H9 (cell line): ENCODE measurements at regions not wholly inside any gene's neighbourhood (a gene's known extent, or its start where the extent isn't known, plus 50 kb on each side); places are given as distances from the start of the nearest gene placed in this dataset.

Experiments
- DNase-seq: peaks from one replicate; pipeline ENCODE4 v3.0.0-alpha.2; 2017
- H2AFZ ChIP-seq: one replicate; pipeline ENCODE4 v1.6.1; 2013; ENCODE audit warnings: mild to moderate bottlenecking, low read length, control low read depth, moderate library complexity
- H2AK5ac ChIP-seq: 2 replicates; pipeline ENCODE4 v1.6.1; 2013; ENCODE audit warnings: low read length, control low read depth, mixed read lengths; ENCODE audit not compliant: insufficient read length
- H2BK120ac ChIP-seq: one replicate; pipeline ENCODE4 v1.6.1; 2013; ENCODE audit warnings: low read depth, mild to moderate bottlenecking, low read length, control low read depth, inconsistent platforms; ENCODE audit not compliant: poor library complexity, severe bottlenecking
- H2BK12ac ChIP-seq: 2 replicates; pipeline ENCODE4 v1.6.1; 2013; ENCODE audit warnings: low read length, control low read depth, mixed read lengths, low read depth; ENCODE audit not compliant: insufficient read length
- H2BK15ac ChIP-seq: 2 replicates; pipeline ENCODE4 v1.6.1; 2013; ENCODE audit warnings: low read depth, low read length, control low read depth
- H2BK20ac ChIP-seq: one replicate; pipeline ENCODE4 v1.6.1; 2013; ENCODE audit warnings: low read depth, mild to moderate bottlenecking, low read length, control low read depth, inconsistent platforms; ENCODE audit not compliant: poor library complexity, severe bottlenecking
- H2BK5ac ChIP-seq: 2 replicates; pipeline ENCODE4 v1.6.1; 2013; ENCODE audit warnings: low read length, control low read depth, mixed read lengths; ENCODE audit not compliant: insufficient read length
- H3K14ac ChIP-seq: 2 replicates; pipeline ENCODE4 v1.6.1; 2013; ENCODE audit warnings: low read length, control low read depth; ENCODE audit not compliant: insufficient read depth
- H3K18ac ChIP-seq: 2 replicates; pipeline ENCODE4 v1.6.1; 2013; ENCODE audit warnings: low read depth, mild to moderate bottlenecking, mixed read lengths, low read length, control low read depth; ENCODE audit not compliant: insufficient read length
- H3K23ac ChIP-seq: 2 replicates; pipeline ENCODE4 v1.6.1; 2013; ENCODE audit warnings: low read length, control low read depth, mixed read lengths, low read depth; ENCODE audit not compliant: insufficient read length
- H3K23me2 ChIP-seq: 2 replicates; pipeline ENCODE4 v1.6.1; 2013; ENCODE audit warnings: low read depth, mild to moderate bottlenecking, mixed read lengths, low read length, control low read depth; ENCODE audit not compliant: insufficient read length, poor library complexity, severe bottlenecking
- H3K27ac ChIP-seq: 2 replicates; pipeline ENCODE4 v1.5.1; 2013; ENCODE audit warnings: low read length, control low read depth, mixed read lengths, low read depth; ENCODE audit not compliant: insufficient read length
- H3K27me3 ChIP-seq: 2 replicates; pipeline ENCODE4 v1.6.1; 2013; ENCODE audit warnings: low read length, control low read depth, inconsistent platforms; ENCODE audit not compliant: insufficient read depth
- H3K4ac ChIP-seq: 2 replicates; pipeline ENCODE4 v1.6.1; 2013; ENCODE audit warnings: low read depth, mild to moderate bottlenecking, control low read depth, inconsistent platforms, low read length, moderate library complexity
- H3K4me1 ChIP-seq: 2 replicates; pipeline ENCODE4 v1.6.1; 2013; ENCODE audit warnings: low read length, control low read depth, inconsistent platforms; ENCODE audit not compliant: insufficient read depth
- H3K4me2 ChIP-seq: 2 replicates; pipeline ENCODE4 v1.6.1; 2013; ENCODE audit warnings: low read length, control low read depth, mixed read lengths; ENCODE audit not compliant: insufficient read length, insufficient read depth
- H3K56ac ChIP-seq: 2 replicates; pipeline ENCODE4 v1.6.1; 2013; ENCODE audit warnings: low read depth, mild to moderate bottlenecking, mixed read lengths, low read length, control low read depth; ENCODE audit not compliant: insufficient read length
- H3K79me1 ChIP-seq: 2 replicates; pipeline ENCODE4 v1.6.1; 2013; ENCODE audit warnings: low read depth, mild to moderate bottlenecking, moderate library complexity, low read length, control low read depth, inconsistent platforms; ENCODE audit not compliant: insufficient read depth, poor library complexity, severe bottlenecking
- H3K79me2 ChIP-seq: 2 replicates; pipeline ENCODE4 v1.6.1; 2013; ENCODE audit warnings: low read length, control low read depth, inconsistent platforms; ENCODE audit not compliant: insufficient read depth
- H3K9ac ChIP-seq: 2 replicates; pipeline ENCODE4 v1.6.1; 2013; ENCODE audit warnings: low read length, control low read depth, mixed read lengths; ENCODE audit not compliant: insufficient read length; ENCODE audit errors: extremely low read depth
- H3K9me3 ChIP-seq: one replicate; pipeline ENCODE4 v1.6.1; 2013; ENCODE audit warnings: low read depth, low read length, inconsistent platforms; ENCODE audit not compliant: control insufficient read depth
- H3T11ph ChIP-seq: one replicate; pipeline ENCODE4 v1.6.1; 2013; ENCODE audit warnings: mild to moderate bottlenecking, low read length, control low read depth, inconsistent platforms
- H4K20me1 ChIP-seq: one replicate; pipeline ENCODE4 v1.6.1; 2013; ENCODE audit not compliant: control insufficient read depth, insufficient read length, insufficient read depth
- H4K5ac ChIP-seq: 2 replicates; pipeline ENCODE4 v1.6.1; 2013; ENCODE audit warnings: low read depth, mild to moderate bottlenecking, mixed read lengths, low read length, control low read depth; ENCODE audit not compliant: insufficient read length
- H4K8ac ChIP-seq: replicated peaks from 2 replicates; pipeline ENCODE4 v1.6.1; 2013; ENCODE audit warnings: low read length, control low read depth, mixed read lengths, low read depth; ENCODE audit not compliant: insufficient read length
- H4K91ac ChIP-seq: 2 replicates; pipeline ENCODE4 v1.6.1; 2013; ENCODE audit warnings: low read depth, mild to moderate bottlenecking, moderate library complexity, mixed read lengths, low read length, control low read depth; ENCODE audit not compliant: insufficient read length
- H3K27ac Mint-ChIP-seq, 3 experiments: 2 replicates in 2 of 3; 3 replicates in 1 of 3; pipeline ENCODE4 v1.8.0; 2020 to 2021; ENCODE audit warnings: mixed read lengths in 3 of 3, mild to moderate bottlenecking in 1 of 3, moderate library complexity in 1 of 3
- H3K27me3 Mint-ChIP-seq: 2 replicates; pipeline ENCODE4 v1.8.0; 2021; ENCODE audit warnings: low read depth, mild to moderate bottlenecking, moderate library complexity, mixed read lengths
- H3K36me3 Mint-ChIP-seq, 3 experiments: 2 replicates in 2 of 3; 3 replicates in 1 of 3; pipeline ENCODE4 v1.8.0; 2020 to 2021; ENCODE audit warnings: low read depth in 3 of 3, mixed read lengths in 3 of 3; ENCODE audit not compliant: insufficient read depth in 1 of 3
- H3K4me1 Mint-ChIP-seq, 2 experiments: 2 replicates each; pipeline ENCODE4 v1.8.0; 2020; ENCODE audit warnings: mixed read lengths in 2 of 2
- H3K4me3 Mint-ChIP-seq, 2 experiments: 2 replicates in 1 of 2; 3 replicates in 1 of 2; pipeline ENCODE4 v1.8.0; 2020 to 2021; ENCODE audit warnings: mild to moderate bottlenecking in 2 of 2, mixed read lengths in 2 of 2, moderate library complexity in 1 of 2
- H3K9me3 Mint-ChIP-seq, 2 experiments: 2 replicates in 1 of 2; 3 replicates in 1 of 2; pipeline ENCODE4 v1.8.0; 2020; ENCODE audit warnings: mild to moderate bottlenecking in 2 of 2, mixed read lengths in 2 of 2, moderate library complexity in 1 of 2
- CTCF ChIP-seq: fragments of 200-600 bp; sonication (generic); conservative IDR thresholded peaks from 3 replicates; pipeline ENCODE4 v1.8.0; 2021; ENCODE audit warnings: antibody characterized with exemption, mild to moderate bottlenecking
- WGBS: extraction: QIAGEN DNeasy Blood & Tissue Kit; methylation state at CpG from one replicate; pipeline ENCODE4 v1.1.7; 2013; ENCODE audit warnings: missing lambda C conversion rate, low lambda C conversion rate, mixed read lengths; ENCODE audit not compliant: insufficient read length; ENCODE audit errors: extremely low coverage; 5-methylcytosine and 5-hydroxymethylcytosine counted together

DNA sequence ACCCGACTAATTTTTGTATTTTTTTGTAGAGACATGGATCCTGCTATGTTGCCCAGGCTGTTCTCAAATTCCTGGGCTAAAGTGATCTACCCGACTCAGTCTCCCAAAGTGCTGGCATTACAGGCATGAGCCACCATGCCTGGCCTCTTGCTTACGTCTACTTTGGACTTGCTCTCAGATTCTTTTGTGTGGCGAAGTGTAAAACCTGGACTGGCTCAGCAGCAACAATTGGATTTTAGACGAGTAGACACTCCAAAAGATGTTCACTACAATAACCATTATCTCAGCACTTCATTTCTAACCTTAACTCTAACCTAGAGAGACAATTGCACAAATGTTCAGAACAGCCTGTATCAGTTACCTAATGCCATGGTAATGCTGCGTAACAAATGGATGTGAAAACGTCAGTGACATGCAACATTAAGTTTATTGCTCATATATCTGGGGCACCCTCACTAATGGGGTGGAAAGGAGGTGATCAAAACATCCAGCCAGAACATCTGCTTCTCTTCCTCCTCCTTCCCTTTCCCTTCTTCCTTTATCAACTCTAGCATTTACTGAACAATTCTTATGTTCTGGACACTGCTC, 124.9 kb upstream of the MRI1 start:
- H3K18ac ChIP-seq = no peak overlapping the region
- H3K9ac ChIP-seq = no peak overlapping the region
- H3K9me3 Mint-ChIP-seq = peaks cover 8 to 10% of the 10 kb centered on the region in 2 experiments; a peak in 4 of 5 replicates
- H4K91ac ChIP-seq = no peak overlapping the region
- H3K4me3 Mint-ChIP-seq = no peak overlapping the region
- H2AK5ac ChIP-seq = no peak overlapping the region
- no peak overlapping the region for H2BK120ac ChIP-seq
- H3K79me2 ChIP-seq = no peaks in the 10 kb centered on the region
- H3K4me1 ChIP-seq = no peaks in the 10 kb centered on the region
- TF ChIP-seq CTCF = no peak
- no CpG with 5 or more reads among the region's 7 CpGs for WGBS
- no peaks in the 10 kb centered on the region for H3K79me1 ChIP-seq
- no peak overlapping the region for H3K14ac ChIP-seq
- no peak overlapping the region for H4K8ac ChIP-seq
- no peak overlapping the region for H3K56ac ChIP-seq
- no peaks in the 10 kb centered on the region for H3K23me2 ChIP-seq
- H3K27ac Mint-ChIP-seq = no peak overlapping the region
- no peak overlapping the region for H3K27ac ChIP-seq
- H3K4me1 Mint-ChIP-seq = no peaks in the 10 kb centered on the region
- H3K23ac ChIP-seq = no peak overlapping the region
- no peak overlapping the region for H2AFZ ChIP-seq
- DNase-seq = no peak
- H2BK5ac ChIP-seq = no peak overlapping the region
- peaks cover 6% of the 10 kb centered on the region for H3K27me3 Mint-ChIP-seq
- H3T11ph ChIP-seq = no peak overlapping the region
- H3K4me2 ChIP-seq = no peak overlapping the region
- H2BK12ac ChIP-seq = no peak overlapping the region
- H3K27me3 ChIP-seq = no peaks in the 10 kb centered on the region
- no peak overlapping the region for H2BK20ac ChIP-seq
- H2BK15ac ChIP-seq = no peak overlapping the region
- no peak overlapping the region for H4K5ac ChIP-seq
- no peaks in the 10 kb centered on the region for H3K9me3 ChIP-seq
- H4K20me1 ChIP-seq = no peaks in the 10 kb centered on the region
- H3K36me3 Mint-ChIP-seq = peaks cover 1 to 6% (median 5%) of the 10 kb centered on the region in 3 experiments; a peak in 3 of 7 replicates
- no peak overlapping the region for H3K4ac ChIP-seq
